Activated CD4-positive, alpha-beta T cell treated with anti-CD3 and anti-CD28 coated beads, Interleukin-2, amount 10 ng/mL, durations not matched to agents 7 days and 5 days (primary cell): ENCODE measurements at regions not wholly inside any gene's neighbourhood (a gene's known extent, or its start where the extent isn't known, plus 50 kb on each side); places are given as distances from the start of the nearest gene placed in this dataset.
A peak's percentile ranks its signal among the peaks of the same experiment; 100 is the strongest.

Experiments
- CTCF ChIA-PET: fragments of 350-600 bp; sonication (Branson Sonifier 250); formaldehyde crosslinking; loops from one replicate; lab custom pipeline; 2021; ENCODE audit warnings: antibody characterized with exemption; lab: Charles Lee
- POLR2A ChIA-PET: fragments of 350-600 bp; sonication (Branson Sonifier 250); formaldehyde crosslinking; loops from one replicate; lab custom pipeline; 2021; ENCODE audit warnings: antibody characterized with exemption; lab: Charles Lee
- DNase-seq: peaks from one replicate; pipeline ENCODE4 v3.0.0-alpha.2; 2020
- H3K27ac Mint-ChIP-seq: one replicate; pipeline ENCODE4 v1.8.0; 2021; ENCODE audit warnings: mild to moderate bottlenecking, moderate library complexity, mixed read lengths
- H3K27me3 Mint-ChIP-seq: one replicate; pipeline ENCODE4 v1.8.0; 2021; ENCODE audit warnings: mixed read lengths
- H3K36me3 Mint-ChIP-seq: one replicate; pipeline ENCODE4 v1.8.0; 2021; ENCODE audit warnings: low read depth, mixed read lengths
- H3K4me1 Mint-ChIP-seq: one replicate; pipeline ENCODE4 v1.8.0; 2021; ENCODE audit warnings: mixed read lengths
- H3K4me3 Mint-ChIP-seq: one replicate; pipeline ENCODE4 v1.8.0; 2021; ENCODE audit warnings: mild to moderate bottlenecking, moderate library complexity, mixed read lengths
- H3K9me3 Mint-ChIP-seq: one replicate; pipeline ENCODE4 v1.8.0; 2021; ENCODE audit warnings: mixed read lengths

DNA sequence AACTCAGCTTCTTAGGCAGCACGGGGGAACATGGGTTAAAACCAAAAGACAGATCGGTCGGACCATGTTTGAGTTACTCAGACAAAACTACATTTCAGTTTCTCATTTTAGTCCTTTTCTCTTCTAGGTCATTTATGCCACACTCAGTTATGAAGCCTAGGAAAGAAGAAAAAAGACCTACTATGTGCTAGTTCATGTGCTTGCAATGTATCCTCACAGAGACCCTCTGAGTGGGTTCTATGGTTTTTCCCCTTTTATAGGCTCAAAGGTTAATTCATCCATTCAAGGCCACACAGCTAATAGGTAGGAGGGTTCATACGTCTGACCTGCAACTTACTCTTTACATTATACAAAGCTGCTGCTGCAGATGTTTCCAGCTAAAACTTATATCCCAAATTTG is 104.7 kb upstream of the ZNF438 start:
- ChIA-PET CTCF (no interaction called here), POLR2A (no interaction called here)
- Mint-ChIP-seq H3K4me3 (no peak overlapping the region), H3K27me3 (no peaks in the 10 kb centered on the region), H3K9me3 (no peaks in the 10 kb centered on the region), H3K36me3 (no peaks in the 10 kb centered on the region), H3K4me1 (peaks cover 44% of the 10 kb centered on the region), H3K27ac (no peak overlapping the region)
- DNase-seq: no peak

DNA sequence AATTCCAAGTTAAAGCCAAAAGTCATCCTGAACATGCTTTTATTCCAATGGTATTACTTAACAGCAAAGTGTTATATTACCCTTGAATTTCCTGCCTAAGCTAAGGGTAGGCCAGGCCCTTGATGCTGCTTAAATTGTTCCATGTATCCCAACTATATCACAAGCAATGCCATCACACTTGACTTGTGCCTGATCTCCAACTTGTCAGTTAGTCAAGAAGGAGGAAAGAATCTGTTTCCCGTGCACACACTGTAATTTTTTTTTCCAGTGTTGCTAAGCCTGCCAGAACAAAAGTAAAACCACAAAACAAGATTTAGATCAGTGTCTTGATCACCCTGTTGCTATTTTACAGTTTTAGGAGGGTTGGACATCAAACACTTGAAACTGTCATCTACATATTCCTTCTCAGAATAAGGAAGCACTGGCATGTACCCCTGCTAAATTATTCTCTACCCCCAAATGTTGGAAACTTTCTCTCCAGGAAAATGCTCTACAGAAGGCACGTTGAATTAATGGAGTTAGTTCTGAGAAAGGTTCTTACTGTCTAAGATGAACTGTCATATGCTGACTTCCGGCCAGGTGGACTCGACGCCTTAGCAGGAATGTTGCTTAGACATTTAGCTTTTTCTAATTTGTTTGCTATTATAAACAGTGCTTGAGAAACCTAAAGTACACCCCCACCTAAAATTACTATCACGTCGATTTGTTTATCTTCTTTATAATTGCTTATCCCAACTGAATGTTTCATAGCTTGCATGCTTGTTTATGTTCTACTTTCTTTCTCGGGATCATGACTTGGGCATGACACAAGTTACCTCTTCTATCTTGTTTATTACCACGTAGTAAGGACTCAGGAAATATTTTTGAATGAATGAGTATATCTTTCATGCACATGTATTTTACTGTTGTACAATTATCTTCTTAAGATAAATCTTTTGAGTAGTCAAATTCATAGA is 105.5 kb upstream of the ZNF438 start:
- H3K4me1 Mint-ChIP-seq: peaks cover 44% of the 10 kb centered on the region
- no peak overlapping the region for H3K4me3 Mint-ChIP-seq
- ChIA-PET CTCF (no interaction called here), POLR2A (no interaction called here)
- no peaks in the 10 kb centered on the region for H3K9me3 Mint-ChIP-seq
- no peak for DNase-seq
- H3K27me3 Mint-ChIP-seq: no peaks in the 10 kb centered on the region
- H3K36me3 Mint-ChIP-seq: no peaks in the 10 kb centered on the region
- H3K27ac Mint-ChIP-seq: peak overlapping the region; percentile 72

DNA sequence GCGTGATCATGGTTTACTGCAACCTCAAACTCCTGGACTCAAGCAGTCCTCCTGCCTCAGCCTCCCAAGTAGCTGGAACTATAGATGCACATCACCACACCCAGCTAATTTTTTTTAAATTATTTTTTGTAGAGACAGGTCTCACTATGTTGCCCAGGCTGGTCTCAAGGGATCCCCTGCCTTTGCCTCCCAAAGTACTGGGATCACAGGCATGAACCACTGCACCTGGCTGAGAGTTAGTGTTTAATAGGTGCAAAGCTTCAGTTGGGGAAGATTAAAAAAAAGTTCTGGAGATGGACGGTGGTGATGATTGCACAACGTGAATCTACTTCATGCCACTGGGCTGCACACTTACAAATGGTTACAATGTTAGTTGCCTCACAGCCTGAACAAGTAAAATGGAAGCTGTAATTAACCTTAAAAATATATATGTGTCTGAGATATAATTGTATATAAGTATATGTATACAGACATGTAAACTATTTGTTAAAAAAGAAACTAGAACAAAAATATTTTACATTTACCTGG is 106.4 kb upstream of the ZNF438 start:
- Mint-ChIP-seq H3K9me3 (no peaks in the 10 kb centered on the region), H3K4me1 (peaks cover 40% of the 10 kb centered on the region), H3K36me3 (no peaks in the 10 kb centered on the region), H3K27me3 (no peaks in the 10 kb centered on the region), H3K4me3 (no peak overlapping the region), H3K27ac (no peak overlapping the region)
- no peak for DNase-seq
- ChIA-PET POLR2A (no interaction called here), CTCF (no interaction called here)

DNA sequence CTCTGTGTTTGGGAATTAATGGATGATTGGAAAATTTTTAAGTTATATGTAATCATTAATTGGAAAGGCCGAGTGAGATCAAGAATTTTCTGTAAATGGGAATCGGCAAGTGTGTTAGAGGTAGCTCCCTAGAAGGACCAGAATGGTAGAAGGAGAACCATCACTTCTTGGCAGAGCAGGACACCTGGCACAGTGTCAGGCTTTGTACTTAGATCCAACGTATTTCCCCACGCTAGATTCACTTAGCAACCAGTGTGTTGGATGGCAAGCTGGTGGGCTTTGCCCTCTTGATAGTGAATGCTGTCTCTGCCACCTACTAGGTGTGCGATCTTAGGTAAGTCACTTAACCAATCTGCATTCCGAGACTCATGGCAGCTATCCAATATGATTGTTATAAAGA is 107.8 kb upstream of the ZNF438 start:
- no peak for DNase-seq
- H3K27me3 Mint-ChIP-seq: no peaks in the 10 kb centered on the region
- peaks cover 32% of the 10 kb centered on the region for H3K4me1 Mint-ChIP-seq
- no peaks in the 10 kb centered on the region for H3K9me3 Mint-ChIP-seq
- H3K27ac Mint-ChIP-seq: no peak overlapping the region
- ChIA-PET CTCF (interaction anchor here (0.7 kb wide), 1 partner anchor 108 kb away, joined by 4 read pairs; the partner anchor contains the start of gene ZNF438), POLR2A (no interaction called here)
- no peak overlapping the region for H3K4me3 Mint-ChIP-seq
- no peaks in the 10 kb centered on the region for H3K36me3 Mint-ChIP-seq

DNA sequence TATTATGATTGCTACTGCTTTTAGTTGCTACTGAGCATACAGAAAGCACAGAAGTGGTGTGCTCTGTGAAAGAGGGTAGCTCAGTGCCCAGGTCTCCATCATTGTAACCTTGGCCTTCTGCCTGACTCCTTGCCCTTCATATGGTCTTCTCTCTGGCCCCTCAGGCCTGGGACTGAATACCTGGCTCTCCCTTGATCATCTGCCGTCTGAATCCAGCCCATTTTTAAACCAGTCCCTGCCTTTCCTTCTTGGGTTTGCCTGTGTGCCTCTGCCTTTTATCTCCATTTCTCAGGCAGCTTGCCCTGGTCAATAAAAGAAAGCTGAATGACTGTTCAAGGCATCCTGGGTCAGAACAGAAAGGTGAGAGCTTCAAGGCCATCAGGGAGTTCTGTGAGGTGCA is 109.1 kb upstream of the ZNF438 start:
- Mint-ChIP-seq H3K27me3 (no peaks in the 10 kb centered on the region), H3K27ac (no peak overlapping the region), H3K36me3 (no peaks in the 10 kb centered on the region), H3K4me1 (peaks cover 20% of the 10 kb centered on the region), H3K4me3 (no peak overlapping the region), H3K9me3 (no peaks in the 10 kb centered on the region)
- ChIA-PET CTCF (no interaction called here), POLR2A (no interaction called here)
- DNase-seq: no peak

DNA sequence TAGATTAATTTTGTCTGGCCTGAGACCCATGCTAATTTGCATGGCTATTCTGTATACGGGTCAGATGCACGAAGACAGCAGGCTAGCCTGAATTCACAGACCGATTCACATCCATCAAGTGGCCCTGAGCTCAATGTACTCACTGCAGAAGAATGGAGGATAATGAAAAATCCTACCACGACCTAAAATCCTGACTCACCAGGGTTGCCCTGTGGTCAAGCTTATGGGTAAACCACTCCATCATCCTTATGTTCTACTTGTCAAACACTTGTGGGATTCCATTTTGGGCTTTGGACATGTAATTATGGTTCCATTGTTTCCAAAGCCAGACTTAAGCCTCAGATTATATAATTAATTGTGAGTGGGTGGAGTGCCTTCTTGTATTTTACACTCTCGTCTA is 110.4 kb upstream of the ZNF438 start:
- no peaks in the 10 kb centered on the region for H3K9me3 Mint-ChIP-seq
- no peaks in the 10 kb centered on the region for H3K36me3 Mint-ChIP-seq
- no peaks in the 10 kb centered on the region for H3K27me3 Mint-ChIP-seq
- H3K4me1 Mint-ChIP-seq: peaks cover 17% of the 10 kb centered on the region
- H3K27ac Mint-ChIP-seq: no peak overlapping the region
- CTCF ChIA-PET: interaction anchor here (0.6 kb wide), 1 partner anchor 59 kb away, joined by 3 read pairs; no protein-coding TSS in a partner anchor
- no peak for DNase-seq
- POLR2A ChIA-PET: no interaction called here
- H3K4me3 Mint-ChIP-seq: no peak overlapping the region

DNA sequence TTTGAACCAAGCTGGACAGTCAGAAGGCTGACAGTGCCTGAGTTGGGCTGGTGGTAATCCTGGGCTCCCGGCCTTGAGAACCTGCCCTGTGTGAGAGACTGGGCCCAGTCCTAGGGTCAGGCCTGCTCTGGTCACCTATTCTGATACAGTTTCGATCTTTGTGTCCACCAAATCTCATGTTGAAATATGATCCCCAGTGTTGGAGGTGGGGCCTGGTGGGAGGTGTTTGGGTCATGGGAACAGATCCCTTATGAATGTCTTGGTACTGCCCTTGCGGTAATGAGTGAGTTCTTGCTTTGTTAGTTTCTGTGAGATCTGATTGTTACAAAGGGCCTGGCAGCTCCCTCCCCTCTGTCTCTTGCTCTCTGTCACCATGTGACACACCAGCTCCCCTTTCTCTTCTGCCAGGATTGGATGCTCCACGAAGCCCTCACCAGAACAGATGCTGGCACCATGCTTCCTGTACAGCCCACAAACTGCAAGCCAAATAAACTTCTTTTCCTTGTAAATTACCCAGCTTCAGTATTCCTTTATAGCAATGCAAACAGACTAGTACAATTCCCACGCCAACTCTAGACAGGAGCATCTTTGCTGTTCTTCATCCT is 111.8 kb upstream of the ZNF438 start:
- no peaks in the 10 kb centered on the region for H3K9me3 Mint-ChIP-seq
- POLR2A ChIA-PET: interaction anchor here (0.6 kb wide), 1 partner anchor 10 kb away, joined by 9 read pairs; no protein-coding TSS in a partner anchor
- no peak for DNase-seq
- no peaks in the 10 kb centered on the region for H3K27me3 Mint-ChIP-seq
- H3K4me3 Mint-ChIP-seq: no peak overlapping the region
- H3K27ac Mint-ChIP-seq: no peak overlapping the region
- H3K4me1 Mint-ChIP-seq: peaks cover 13% of the 10 kb centered on the region
- H3K36me3 Mint-ChIP-seq: no peaks in the 10 kb centered on the region
- CTCF ChIA-PET: interaction anchor here (1.2 to 1.3 kb wide), 2 partner anchors 9 to 21 kb away, joined by 3 read pairs; no protein-coding TSS in a partner anchor

DNA sequence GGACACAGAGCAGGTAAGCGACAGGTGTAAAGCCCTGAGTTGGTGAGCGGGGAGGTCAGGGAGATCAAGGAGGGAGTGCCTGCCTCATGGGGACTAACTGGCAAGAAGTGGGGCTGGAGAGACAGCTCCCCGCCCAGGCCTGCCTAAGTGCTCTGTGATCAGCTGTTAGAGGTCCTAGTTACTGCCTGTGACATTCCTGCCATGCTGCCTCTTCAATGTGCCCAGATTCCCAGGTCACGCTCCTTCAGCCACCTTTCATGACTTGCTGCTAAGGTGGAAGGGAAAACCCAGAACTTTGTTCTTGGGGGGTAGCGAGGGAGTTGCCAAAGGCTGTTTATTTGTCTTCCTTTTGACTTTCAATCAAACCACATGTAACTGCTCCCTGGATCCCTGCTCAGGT is 114.3 kb upstream of the ZNF438 start:
- H3K4me3 Mint-ChIP-seq: no peak overlapping the region
- no peaks in the 10 kb centered on the region for H3K36me3 Mint-ChIP-seq
- DNase-seq: no peak
- H3K27ac Mint-ChIP-seq: no peak overlapping the region
- no peaks in the 10 kb centered on the region for H3K27me3 Mint-ChIP-seq
- ChIA-PET POLR2A (no interaction called here), CTCF (interaction anchor here (1.2 kb wide), 1 partner anchor 13 kb away, joined by 3 read pairs; no protein-coding TSS in a partner anchor)
- no peaks in the 10 kb centered on the region for H3K9me3 Mint-ChIP-seq
- H3K4me1 Mint-ChIP-seq: peaks cover 13% of the 10 kb centered on the region

DNA sequence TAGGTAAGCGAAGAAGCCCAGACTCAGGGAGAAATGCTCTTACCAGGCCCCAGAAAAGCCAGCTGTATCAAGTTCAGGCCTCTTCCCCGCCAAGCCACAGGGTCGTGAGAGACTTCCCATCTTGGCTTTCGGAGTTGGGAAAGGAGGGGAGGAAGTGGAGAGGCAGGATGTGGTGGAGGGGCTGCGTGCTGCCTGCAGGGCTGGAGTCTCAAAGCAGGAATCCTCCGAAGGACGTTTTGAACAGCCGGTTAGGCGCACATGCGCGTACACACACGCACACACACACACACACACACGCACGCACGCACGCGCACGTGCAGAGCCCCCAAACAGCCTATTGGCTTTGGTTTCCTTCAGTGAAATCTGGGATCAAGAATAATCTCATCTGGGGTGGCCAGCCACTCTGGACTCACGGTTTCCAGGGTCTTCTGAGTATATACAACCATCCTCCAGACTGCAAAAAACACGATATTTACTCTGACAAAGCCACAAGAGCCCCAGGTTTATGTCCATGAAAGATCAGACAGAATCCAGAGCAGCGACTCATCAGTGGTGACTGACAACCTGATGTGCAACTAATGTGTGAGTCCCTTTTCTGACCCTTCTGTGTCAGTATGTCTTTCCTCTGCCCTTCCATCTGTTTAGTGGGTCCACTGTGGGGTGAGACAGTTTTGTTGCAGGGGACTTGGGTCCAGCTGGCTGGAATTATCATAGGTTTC is 115.0 kb upstream of the ZNF438 start:
- no peak for DNase-seq
- H3K36me3 Mint-ChIP-seq: no peaks in the 10 kb centered on the region
- CTCF ChIA-PET: interaction anchor here (1.0 kb wide), 1 partner anchor 26 kb away, joined by 3 read pairs; no protein-coding TSS in a partner anchor
- peaks cover 13% of the 10 kb centered on the region for H3K4me1 Mint-ChIP-seq
- H3K9me3 Mint-ChIP-seq: no peaks in the 10 kb centered on the region
- H3K4me3 Mint-ChIP-seq: no peak overlapping the region
- POLR2A ChIA-PET: no interaction called here
- H3K27me3 Mint-ChIP-seq: no peaks in the 10 kb centered on the region
- H3K27ac Mint-ChIP-seq: no peak overlapping the region

DNA sequence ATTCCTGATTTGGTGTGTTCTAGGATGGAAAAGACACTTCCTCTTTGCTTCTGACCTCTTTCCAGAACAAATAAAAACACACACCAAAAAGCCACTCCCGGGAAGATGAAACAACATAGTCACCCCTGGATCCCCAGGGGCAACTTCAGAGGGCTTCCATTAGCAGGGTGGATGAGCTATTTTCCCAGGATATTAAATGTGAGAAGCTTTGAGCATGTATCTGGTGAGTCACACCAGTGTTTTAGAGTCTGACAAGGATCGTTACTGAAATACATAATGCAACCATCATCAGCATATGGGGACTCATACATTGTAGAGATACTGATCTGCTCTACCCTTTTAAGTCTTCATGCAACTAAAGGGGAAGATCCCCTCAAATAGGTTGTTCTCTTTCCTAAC is 115.5 kb upstream of the ZNF438 start:
- H3K4me3 Mint-ChIP-seq: no peak overlapping the region
- H3K27ac Mint-ChIP-seq: no peak overlapping the region
- POLR2A ChIA-PET: no interaction called here
- no peaks in the 10 kb centered on the region for H3K9me3 Mint-ChIP-seq
- H3K36me3 Mint-ChIP-seq: no peaks in the 10 kb centered on the region
- H3K4me1 Mint-ChIP-seq: peaks cover 13% of the 10 kb centered on the region
- DNase-seq: no peak
- CTCF ChIA-PET: interaction anchor here (1.0 kb wide), 1 partner anchor 27 kb away, joined by 3 read pairs; no protein-coding TSS in a partner anchor
- H3K27me3 Mint-ChIP-seq: no peaks in the 10 kb centered on the region

DNA sequence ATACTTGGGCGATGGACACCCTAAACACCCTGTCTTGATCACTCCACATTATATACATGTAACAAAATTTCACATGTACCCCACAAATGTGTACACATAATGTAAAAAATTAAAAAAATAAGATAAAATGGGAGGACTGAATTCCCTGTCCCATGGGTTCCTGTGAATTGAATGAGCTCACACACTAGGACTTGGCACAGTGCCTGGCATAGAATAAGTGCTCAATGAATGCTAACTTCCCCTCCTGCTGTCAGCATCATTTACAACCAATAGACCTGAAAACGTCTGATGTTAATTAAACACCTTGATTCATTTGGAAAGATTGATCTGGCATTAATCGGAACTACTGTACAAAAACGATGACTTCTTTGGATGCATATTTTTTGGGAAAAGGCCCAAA is 117.3 kb upstream of the ZNF438 start:
- no peak for DNase-seq
- ChIA-PET CTCF (interaction anchor here (2.0 kb wide), 1 partner anchor 10 kb away, joined by 6 read pairs; no protein-coding TSS in a partner anchor), POLR2A (no interaction called here)
- Mint-ChIP-seq H3K36me3 (peaks cover under 1% of the 10 kb centered on the region), H3K4me3 (no peak overlapping the region), H3K9me3 (peaks cover under 1% of the 10 kb centered on the region), H3K4me1 (peaks cover 13% of the 10 kb centered on the region), H3K27me3 (no peaks in the 10 kb centered on the region), H3K27ac (no peak overlapping the region)

DNA sequence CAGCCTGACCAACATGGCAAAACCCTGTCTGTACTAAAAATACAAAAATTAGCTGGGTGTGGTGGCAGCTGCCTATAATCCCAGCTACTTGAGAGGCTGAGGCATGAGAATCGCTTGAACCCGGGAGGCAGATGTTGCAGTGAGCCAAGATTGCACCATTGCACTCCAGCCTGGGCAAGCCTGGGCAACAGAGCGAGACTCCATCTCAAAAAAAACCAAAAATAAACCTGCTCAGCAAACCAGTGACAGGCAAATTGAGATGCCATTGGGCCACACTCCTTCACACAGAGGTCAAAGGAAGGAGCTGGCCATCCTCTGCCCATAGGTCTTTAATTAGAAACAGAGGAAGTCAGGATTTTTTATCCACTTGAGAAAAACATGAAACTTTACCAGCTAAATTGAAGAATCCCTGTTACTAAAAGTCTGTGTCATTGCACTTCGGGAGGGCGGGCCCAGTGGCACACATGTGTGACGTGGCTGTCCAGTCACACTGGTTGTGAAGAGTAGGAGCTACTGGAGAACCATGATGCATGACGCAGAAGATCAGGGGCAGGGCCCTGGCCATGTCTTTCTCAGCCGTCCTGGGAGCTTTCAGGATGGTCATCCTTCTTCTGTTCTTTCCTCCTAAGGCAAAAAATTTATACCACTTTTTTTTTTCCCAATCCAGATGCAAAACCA is 118.3 kb upstream of the ZNF438 start:
- Mint-ChIP-seq H3K4me1 (peaks cover 13% of the 10 kb centered on the region), H3K9me3 (peaks cover 2% of the 10 kb centered on the region), H3K27me3 (no peaks in the 10 kb centered on the region), H3K4me3 (no peak overlapping the region), H3K27ac (no peak overlapping the region), H3K36me3 (peaks cover 1% of the 10 kb centered on the region)
- DNase-seq: no peak
- POLR2A ChIA-PET: no interaction called here
- CTCF ChIA-PET: interaction anchor here (0.6 to 2.0 kb wide), 2 partner anchors 9 to 316 kb away, joined by 3 to 6 read pairs; no protein-coding TSS in a partner anchor
